Esophagus squamous epithelium (tissue), 5 donors: ENCODE measurements at regions not wholly inside any gene's neighbourhood (a gene's known extent, or its start where the extent isn't known, plus 50 kb on each side); places are given as distances from the start of the nearest gene placed in this dataset.

ENCODE experiments used
- DNase-seq: peaks from one replicate; lab custom pipeline; 2025; lab: John Stamatoyannopoulos, UW
- H3K27ac ChIP-seq, 4 donors: fragments of 200-600 bp; sonication (generic); one replicate each; pipeline ENCODE4 v1.5.1; 2016 to 2019; ENCODE audit warnings: mild to moderate bottlenecking in 1 of 4
- H3K27me3 ChIP-seq, 4 donors: fragments of 200-600 bp; sonication (generic); 1 replicate in 3 of 4; 2 replicates in 1 of 4; pipeline versions ENCODE4 v1.5.1 to v1.6.0; 2017 to 2021; ENCODE audit warnings: antibody characterized with exemption in 1 of 4
- H3K36me3 ChIP-seq, 3 donors: fragments of 200-600 bp; sonication (generic); one replicate each; pipeline ENCODE4 v1.5.1; 2016 to 2019
- H3K4me1 ChIP-seq, 3 donors: fragments of 200-600 bp; sonication (generic); one replicate each; pipeline ENCODE4 v1.5.1; 2017 to 2019
- H3K4me3 ChIP-seq, 4 donors: fragments of 200-600 bp; sonication (generic); 1 replicate in 3 of 4; 2 replicates in 1 of 4; pipeline ENCODE4 v1.5.1; 2016 to 2019; ENCODE audit warnings: mild to moderate bottlenecking in 2 of 4, moderate library complexity in 1 of 4
- H3K9me3 ChIP-seq, 3 donors: fragments of 200-600 bp; sonication (generic); one replicate each; pipeline ENCODE4 v1.5.1; 2016 to 2019
- CTCF ChIP-seq, 6 experiments: fragments of 450-650 bp in 4 of 6; fragments of 200-600 bp in 2 of 6; sonication (generic) in 2 of 6; IDR thresholded peaks; one replicate each; pipeline ENCODE4 v1.5.1; 2016 to 2019; ENCODE audit warnings: antibody characterized with exemption in 6 of 6, mild to moderate bottlenecking in 4 of 6, moderate library complexity in 4 of 6
- POLR2A ChIP-seq, 4 donors: fragments of 450-650 bp; IDR thresholded peaks; one replicate each; pipeline ENCODE4 v1.6.1; 2017; ENCODE audit warnings: antibody characterized with exemption in 4 of 4, mild to moderate bottlenecking in 4 of 4, moderate library complexity in 3 of 4
- WGBS, 2 donors: methylation state at CpG; one replicate each; pipeline ENCODE4 v1.1.5; 2018; 5-methylcytosine and 5-hydroxymethylcytosine counted together
- intact Hi-C: fragments of 100-400 bp; cut with DNase I; formaldehyde crosslinking; loops from one replicate; pipeline ENCODE4 v1.15.0; 2022
- donor health status: DM: yes; HTN: yes; CAD: no.

GRCh38 chr12:124203176-124203575 lies 91.7 kb upstream of the RFLNA start:
- H3K36me3 ChIP-seq: no peaks in the 10 kb centered on the region
- H3K4me1 ChIP-seq: no peaks in the 10 kb centered on the region
- H3K9me3 ChIP-seq: peaks cover 0 to 8% (median 0%) of the 10 kb centered on the region in 3 donors
- no peak overlapping the region for H3K27ac ChIP-seq
- no peak for DNase-seq
- TF ChIP-seq POLR2A (IDR thresholded peaks at IDR 0.05) (no peak), CTCF (IDR thresholded peaks at IDR 0.05) (no peak)
- no peak overlapping the region for H3K4me3 ChIP-seq
- 57 to 65% methylated on average over 5 of the region's 5 CpGs for WGBS, 2 donors
- intact Hi-C loops: no loop called here
- peaks cover 0 to 15% (median 0%) of the 10 kb centered on the region in 4 donors for H3K27me3 ChIP-seq

- no peak for DNase-seq
- no peak overlapping the region for H3K27ac ChIP-seq
Measured at GRCh38 chr12:124205405-124205804, 89.5 kb upstream of the RFLNA start.

GRCh38 chr12:124207049-124207448 lies 87.8 kb upstream of the RFLNA start:
- DNase-seq: no peak
- no peaks in the 10 kb centered on the region for H3K4me1 ChIP-seq
- H3K27me3 ChIP-seq: peaks cover 0 to 11% (median 0%) of the 10 kb centered on the region in 4 donors
- no peak for TF ChIP-seq POLR2A (IDR thresholded peaks at IDR 0.05)
- TF ChIP-seq CTCF (IDR thresholded peaks at IDR 0.05): no peak
- no peak overlapping the region for H3K27ac ChIP-seq
- H3K9me3 ChIP-seq: peaks cover 0 to 8% (median 0%) of the 10 kb centered on the region in 3 donors
- no peaks in the 10 kb centered on the region for H3K36me3 ChIP-seq
- intact Hi-C loops: no loop called here
- H3K4me3 ChIP-seq: no peak overlapping the region
- WGBS, 2 donors: 22 to 43% methylated on average over 1 of the region's 1 CpG

More at GRCh38 chr12:124205405-124205804, 89.5 kb upstream of the RFLNA start:
- peaks cover 0 to 17% (median 0%) of the 10 kb centered on the region in 4 donors for H3K27me3 ChIP-seq
- H3K4me3 ChIP-seq: no peak overlapping the region
- 83 to 91% methylated on average over 2 of the region's 2 CpGs for WGBS, 2 donors
- H3K4me1 ChIP-seq: no peaks in the 10 kb centered on the region
- no peaks in the 10 kb centered on the region for H3K36me3 ChIP-seq
- intact Hi-C loops: no loop called here
- no peak for TF ChIP-seq POLR2A (IDR thresholded peaks at IDR 0.05)
- TF ChIP-seq CTCF (IDR thresholded peaks at IDR 0.05): no peak
- H3K9me3 ChIP-seq: peaks cover 0 to 8% (median 0%) of the 10 kb centered on the region in 3 donors

- no peak for TF ChIP-seq POLR2A (IDR thresholded peaks at IDR 0.05)
- TF ChIP-seq CTCF (IDR thresholded peaks at IDR 0.05): no peak
- Histone ChIP-seq H3K9me3 (peaks cover 0 to 8% (median 0%) of the 10 kb centered on the region in 3 donors), H3K27ac (no peak overlapping the region), H3K27me3 (peaks cover 0 to 11% (median 0%) of the 10 kb centered on the region in 4 donors), H3K36me3 (no peaks in the 10 kb centered on the region), H3K4me3 (no peak overlapping the region), H3K4me1 (no peaks in the 10 kb centered on the region)
- intact Hi-C loops: no loop called here
- WGBS, 2 donors: 77 to 81% methylated on average over 15 of the region's 15 CpGs
- no peak for DNase-seq
Measured at GRCh38 chr12:124207617-124208016, 87.3 kb upstream of the RFLNA start.

- TF ChIP-seq CTCF (IDR thresholded peaks at IDR 0.05) (no peak), POLR2A (IDR thresholded peaks at IDR 0.05) (no peak)
- peaks cover 0 to 8% (median 2%) of the 10 kb centered on the region in 3 donors for H3K9me3 ChIP-seq
- DNase-seq: no peak
- no peak overlapping the region for H3K27ac ChIP-seq
- H3K36me3 ChIP-seq: no peaks in the 10 kb centered on the region
- 80 to 85% methylated on average over 9 to 14 of the region's 15 CpGs for WGBS, 2 donors
- no peaks in the 10 kb centered on the region for H3K4me1 ChIP-seq
- no peak overlapping the region for H3K4me3 ChIP-seq
- intact Hi-C loops: no loop called here
- H3K27me3 ChIP-seq: peaks cover 0 to 11% (median 0%) of the 10 kb centered on the region in 4 donors
Measured at GRCh38 chr12:124208489-124208888, 86.4 kb upstream of the RFLNA start.
